IMR-90 (cell line): ENCODE measurements at regions not wholly inside any gene's neighbourhood (a gene's known extent, or its start where the extent isn't known, plus 50 kb on each side); places are given as distances from the start of the nearest gene placed in this dataset.

Experiments used
- POLR2A ChIP-seq: IDR thresholded peaks from 2 replicates; pipeline ENCODE4 v1.6.1; 2012; ENCODE audit warnings: mild to moderate bottlenecking, low read depth, low read length
- RAD21 ChIP-seq: IDR thresholded peaks from 2 replicates; pipeline ENCODE4 v1.6.1; 2012; ENCODE audit warnings: low read length, improper control_type of control experiment
- TF ChIP-seq, protein P1 (sequence below): conservative IDR thresholded peaks from 2 replicates; pipeline ENCODE4 v1.5.1; 2012; ENCODE audit warnings: mild to moderate bottlenecking, low read depth, low read length, improper control_type of control experiment

DNA sequence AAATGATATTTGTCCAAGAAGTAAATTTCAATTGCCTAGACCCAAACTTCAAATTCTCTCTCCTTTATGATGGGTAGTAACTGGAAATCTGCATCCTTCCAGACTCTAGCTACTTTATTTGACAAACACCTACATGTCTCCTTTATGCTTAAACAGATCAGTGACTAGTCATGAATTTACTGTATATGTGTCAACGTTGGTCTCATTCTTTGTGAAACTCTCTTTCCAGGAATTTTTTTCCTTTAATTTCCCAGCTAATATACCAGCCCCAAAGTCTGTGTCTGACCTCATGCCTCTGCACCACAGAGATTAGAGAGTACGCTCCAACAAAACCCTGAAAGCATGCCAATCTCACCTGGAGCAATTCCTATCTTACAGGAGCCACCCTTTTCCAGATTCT, 811.2 kb upstream of the NCAM2 start:
- TF ChIP-seq, protein P1, sequence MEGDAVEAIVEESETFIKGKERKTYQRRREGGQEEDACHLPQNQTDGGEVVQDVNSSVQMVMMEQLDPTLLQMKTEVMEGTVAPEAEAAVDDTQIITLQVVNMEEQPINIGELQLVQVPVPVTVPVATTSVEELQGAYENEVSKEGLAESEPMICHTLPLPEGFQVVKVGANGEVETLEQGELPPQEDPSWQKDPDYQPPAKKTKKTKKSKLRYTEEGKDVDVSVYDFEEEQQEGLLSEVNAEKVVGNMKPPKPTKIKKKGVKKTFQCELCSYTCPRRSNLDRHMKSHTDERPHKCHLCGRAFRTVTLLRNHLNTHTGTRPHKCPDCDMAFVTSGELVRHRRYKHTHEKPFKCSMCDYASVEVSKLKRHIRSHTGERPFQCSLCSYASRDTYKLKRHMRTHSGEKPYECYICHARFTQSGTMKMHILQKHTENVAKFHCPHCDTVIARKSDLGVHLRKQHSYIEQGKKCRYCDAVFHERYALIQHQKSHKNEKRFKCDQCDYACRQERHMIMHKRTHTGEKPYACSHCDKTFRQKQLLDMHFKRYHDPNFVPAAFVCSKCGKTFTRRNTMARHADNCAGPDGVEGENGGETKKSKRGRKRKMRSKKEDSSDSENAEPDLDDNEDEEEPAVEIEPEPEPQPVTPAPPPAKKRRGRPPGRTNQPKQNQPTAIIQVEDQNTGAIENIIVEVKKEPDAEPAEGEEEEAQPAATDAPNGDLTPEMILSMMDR = no peak
- no peak for TF ChIP-seq POLR2A
- TF ChIP-seq RAD21 = no peak
